ENCODE measurements at regions not wholly inside any gene's neighbourhood (a gene's known extent, or its start where the extent isn't known, plus 50 kb on each side); places are given as distances from the start of the nearest gene placed in this dataset.

DNA sequence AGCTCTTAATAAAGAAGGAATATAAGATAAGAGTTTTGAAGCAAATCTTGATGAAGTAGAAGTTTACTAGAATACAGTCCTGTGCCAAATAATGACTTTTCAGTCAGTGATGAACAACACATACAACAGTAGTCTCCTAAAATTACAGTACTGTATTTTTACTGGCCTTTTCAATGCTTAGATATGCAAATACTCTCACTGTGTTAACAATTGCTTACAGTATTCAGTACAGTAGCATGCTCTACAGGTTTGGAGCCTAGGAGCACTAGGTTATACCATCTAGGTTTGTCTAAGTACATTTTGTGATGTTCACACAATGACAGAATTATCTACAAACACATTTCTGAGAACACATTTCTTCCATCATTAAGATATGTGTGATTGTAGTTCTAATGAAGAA lies 316.7 kb upstream of the KLHL1 start:
- no peak for TF ChIP-seq POLR2A (IDR thresholded peaks at IDR 0.05; ENCODE audit: extremely low read depth, insufficient read length)
- TF ChIP-seq, protein P1, sequence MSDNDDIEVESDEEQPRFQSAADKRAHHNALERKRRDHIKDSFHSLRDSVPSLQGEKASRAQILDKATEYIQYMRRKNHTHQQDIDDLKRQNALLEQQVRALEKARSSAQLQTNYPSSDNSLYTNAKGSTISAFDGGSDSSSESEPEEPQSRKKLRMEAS (IDR thresholded peaks at IDR 0.05; ENCODE audit: low read depth, low read length): no peak

Measured in NB4 (cell line).